ENCODE measurements at regions not wholly inside any gene's neighbourhood (a gene's known extent, or its start where the extent isn't known, plus 50 kb on each side); places are given as distances from the start of the nearest gene placed in this dataset.
A peak's percentile ranks its signal among the peaks of the same experiment; 100 is the strongest.

DNA sequence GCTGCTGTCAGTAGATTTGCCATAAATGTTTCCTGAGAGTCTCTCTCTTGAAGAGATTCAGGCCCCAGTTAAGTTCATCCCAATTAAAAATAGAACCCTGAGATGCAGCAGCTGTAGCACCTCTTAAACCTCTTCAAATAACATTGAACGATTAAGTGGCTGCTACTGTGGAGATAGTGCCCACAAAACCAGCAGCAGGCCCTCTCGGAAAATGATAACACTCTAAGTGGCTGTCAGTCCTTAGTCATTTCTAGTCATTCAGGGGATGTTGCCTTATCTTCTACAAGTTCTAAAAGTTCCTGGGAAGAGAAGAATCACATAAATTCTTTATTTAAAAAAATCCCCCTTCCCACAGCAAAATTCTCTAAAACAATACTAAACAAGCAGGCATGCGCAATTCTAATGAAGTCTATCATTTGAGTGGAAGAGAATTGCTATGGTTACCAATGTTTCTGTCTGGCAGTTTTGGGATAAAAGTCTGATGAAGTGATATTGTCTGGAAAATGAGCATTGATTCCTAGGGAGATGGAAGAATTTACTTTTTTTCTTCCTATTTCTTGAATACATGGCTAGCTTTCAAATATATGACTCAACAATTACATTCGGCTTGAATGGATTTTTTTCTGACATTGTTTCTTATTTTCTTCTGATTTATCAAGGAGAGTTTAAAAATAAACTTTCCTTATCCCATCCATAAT lies 131.9 kb downstream of the TRMT11 start (continued):
- TF ChIP-seq ZNF668 (CRISPR knock-in tag; IDR thresholded peaks at IDR 0.05) (no peak), ZKSCAN8 (CRISPR knock-in tag; IDR thresholded peaks at IDR 0.05) (0 out of 2 replicates have a peak, but pooled peaks have one; percentile 42), ZNF12 (CRISPR knock-in tag; IDR thresholded peaks at IDR 0.05) (no peak), CREM (IDR thresholded peaks at IDR 0.05; ENCODE audit: low read depth) (peak; percentile 61), HES1 (IDR thresholded peaks at IDR 0.05; ENCODE audit: low read depth) (peak; percentile 86), TARDBP (IDR thresholded peaks at IDR 0.05) (no peak), RUNX1 (IDR thresholded peaks at IDR 0.05; ENCODE audit: low read depth) (peak; percentile 84; the same call in 1 of the 2 replicates), HEY1 (CRISPR knock-in tag; IDR thresholded peaks at IDR 0.05; ENCODE audit: borderline replicate concordance) (no peak; the same call in 1 of the 2 replicates), ZNF79 (CRISPR knock-in tag; IDR thresholded peaks at IDR 0.05; ENCODE audit: low read depth) (no peak), ZNF140 (CRISPR knock-in tag; IDR thresholded peaks at IDR 0.05) (no peak), KLF16 (IDR thresholded peaks at IDR 0.05) (peak; percentile 93), RFX7 (CRISPR knock-in tag; IDR thresholded peaks at IDR 0.05) (no peak), SNIP1 (IDR thresholded peaks at IDR 0.05; ENCODE audit: low read depth) (no peak), ZNF57 (CRISPR knock-in tag; IDR thresholded peaks at IDR 0.05) (no peak), NBN (IDR thresholded peaks at IDR 0.05; ENCODE audit: low read depth) (no peak), JUND (IDR thresholded peaks at IDR 0.05; ENCODE audit: borderline replicate concordance, low read depth, low read length) (peak; percentile 80), JUND (tag; IDR thresholded peaks at IDR 0.05; ENCODE audit: borderline replicate concordance, low read depth, low read length) (peak; percentile 37; the same call in 1 of the 3 replicates), SMAD4 (CRISPR knock-in tag; conservative IDR thresholded peaks at IDR 0.05) (0 out of 2 replicates have a peak, but pooled peaks have one; percentile 43), ZFP1 (CRISPR knock-in tag; IDR thresholded peaks at IDR 0.05) (no peak), PHF20 (IDR thresholded peaks at IDR 0.05; ENCODE audit: partially characterized antibody) (no peak), ETS2 (tag; IDR thresholded peaks at IDR 0.05; ENCODE audit: borderline replicate concordance, poor library complexity, severe bottlenecking) (no peak), ELF1 (tag; IDR thresholded peaks at IDR 0.05) (no peak), ATF7 (IDR thresholded peaks at IDR 0.05) (no peak)
- TF ChIP-seq, protein P1, sequence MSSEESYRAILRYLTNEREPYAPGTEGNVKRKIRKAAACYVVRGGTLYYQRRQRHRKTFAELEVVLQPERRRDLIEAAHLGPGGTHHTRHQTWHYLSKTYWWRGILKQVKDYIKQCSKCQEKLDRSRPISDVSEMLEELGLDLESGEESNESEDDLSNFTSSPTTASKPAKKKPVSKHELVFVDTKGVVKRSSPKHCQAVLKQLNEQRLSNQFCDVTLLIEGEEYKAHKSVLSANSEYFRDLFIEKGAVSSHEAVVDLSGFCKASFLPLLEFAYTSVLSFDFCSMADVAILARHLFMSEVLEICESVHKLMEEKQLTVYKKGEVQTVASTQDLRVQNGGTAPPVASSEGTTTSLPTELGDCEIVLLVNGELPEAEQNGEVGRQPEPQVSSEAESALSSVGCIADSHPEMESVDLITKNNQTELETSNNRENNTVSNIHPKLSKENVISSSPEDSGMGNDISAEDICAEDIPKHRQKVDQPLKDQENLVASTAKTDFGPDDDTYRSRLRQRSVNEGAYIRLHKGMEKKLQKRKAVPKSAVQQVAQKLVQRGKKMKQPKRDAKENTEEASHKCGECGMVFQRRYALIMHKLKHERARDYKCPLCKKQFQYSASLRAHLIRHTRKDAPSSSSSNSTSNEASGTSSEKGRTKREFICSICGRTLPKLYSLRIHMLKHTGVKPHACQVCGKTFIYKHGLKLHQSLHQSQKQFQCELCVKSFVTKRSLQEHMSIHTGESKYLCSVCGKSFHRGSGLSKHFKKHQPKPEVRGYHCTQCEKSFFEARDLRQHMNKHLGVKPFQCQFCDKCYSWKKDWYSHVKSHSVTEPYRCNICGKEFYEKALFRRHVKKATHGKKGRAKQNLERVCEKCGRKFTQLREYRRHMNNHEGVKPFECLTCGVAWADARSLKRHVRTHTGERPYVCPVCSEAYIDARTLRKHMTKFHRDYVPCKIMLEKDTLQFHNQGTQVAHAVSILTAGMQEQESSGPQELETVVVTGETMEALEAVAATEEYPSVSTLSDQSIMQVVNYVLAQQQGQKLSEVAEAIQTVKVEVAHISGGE (CRISPR knock-in tag; IDR thresholded peaks at IDR 0.05): peak in 1 of 3 experiments; percentile 62; a peak in 1 of 6 replicates
- TF ChIP-seq, protein P2, sequence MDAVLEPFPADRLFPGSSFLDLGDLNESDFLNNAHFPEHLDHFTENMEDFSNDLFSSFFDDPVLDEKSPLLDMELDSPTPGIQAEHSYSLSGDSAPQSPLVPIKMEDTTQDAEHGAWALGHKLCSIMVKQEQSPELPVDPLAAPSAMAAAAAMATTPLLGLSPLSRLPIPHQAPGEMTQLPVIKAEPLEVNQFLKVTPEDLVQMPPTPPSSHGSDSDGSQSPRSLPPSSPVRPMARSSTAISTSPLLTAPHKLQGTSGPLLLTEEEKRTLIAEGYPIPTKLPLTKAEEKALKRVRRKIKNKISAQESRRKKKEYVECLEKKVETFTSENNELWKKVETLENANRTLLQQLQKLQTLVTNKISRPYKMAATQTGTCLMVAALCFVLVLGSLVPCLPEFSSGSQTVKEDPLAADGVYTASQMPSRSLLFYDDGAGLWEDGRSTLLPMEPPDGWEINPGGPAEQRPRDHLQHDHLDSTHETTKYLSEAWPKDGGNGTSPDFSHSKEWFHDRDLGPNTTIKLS (IDR thresholded peaks at IDR 0.05; ENCODE audit: borderline replicate concordance, low read depth): no peak
